ENCODE measurements at regions not wholly inside any gene's neighbourhood (a gene's known extent, or its start where the extent isn't known, plus 50 kb on each side); places are given as distances from the start of the nearest gene placed in this dataset.

- TF ChIP-seq CTCF (IDR thresholded peaks at IDR 0.05 in 8 of 11, conservative IDR thresholded peaks at IDR 0.05 in 3 of 11) (no peak), POLR2A (IDR thresholded peaks at IDR 0.05) (no peak)
Observed at GRCh38 chr12:33116284-33116683, 219.7 kb upstream of the PKP2 start.

Data from spleen (tissue), 7 donors.